ENCODE measurements at regions not wholly inside any gene's neighbourhood (a gene's known extent, or its start where the extent isn't known, plus 50 kb on each side); places are given as distances from the start of the nearest gene placed in this dataset.

DNA sequence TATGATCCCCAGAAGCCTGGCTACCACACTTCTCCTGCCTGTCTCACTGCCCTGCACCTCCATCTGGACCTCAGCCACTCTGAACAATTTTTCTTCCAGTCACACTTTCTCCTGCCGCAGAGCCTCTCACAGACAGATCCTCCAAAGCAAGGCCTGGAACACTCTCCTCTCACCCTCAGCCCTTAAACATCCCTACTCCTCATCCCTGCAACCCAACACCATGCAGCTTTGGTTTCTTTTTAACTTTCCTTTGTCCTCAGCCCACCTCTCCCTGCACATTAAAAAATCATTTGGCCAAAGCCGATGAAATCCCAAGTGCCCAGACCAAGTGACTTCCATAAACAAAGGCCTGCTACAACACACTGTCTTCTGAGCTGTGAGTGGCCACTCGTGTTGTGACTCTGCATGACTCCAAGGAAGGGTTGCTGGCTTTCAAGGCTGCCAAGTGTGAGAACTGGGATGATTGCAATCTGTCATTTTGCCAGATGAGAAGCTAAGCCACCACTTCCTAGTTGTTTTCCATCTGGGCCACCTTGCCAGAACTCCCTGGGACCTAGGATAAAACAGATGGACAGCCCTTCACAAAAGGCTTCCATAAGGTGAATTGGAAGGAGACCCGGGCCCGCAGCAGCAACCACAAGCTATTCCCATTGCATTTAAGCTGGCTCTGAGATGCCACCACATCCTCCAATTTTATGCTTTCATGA lies 144.4 kb upstream of the SSTR4 start:
- Histone ChIP-seq H3K9me3 (ENCODE audit: low read length) (no peaks in the 10 kb centered on the region), H4K20me1 (ENCODE audit: insufficient read depth) (no peaks in the 10 kb centered on the region), H3K4me3 (ENCODE audit: low read length) (no peak overlapping the region), H3F3A (ENCODE audit: insufficient read depth, low read length, poor library complexity, severe bottlenecking) (no peaks in the 10 kb centered on the region), H3K4me2 (ENCODE audit: low read length) (no peak overlapping the region), H3K9ac (ENCODE audit: low read length) (no peak overlapping the region), H3K27ac (ENCODE audit: low read length) (no peak overlapping the region), H3K9me2 (ENCODE audit: insufficient read depth, low read length) (no peaks in the 10 kb centered on the region), H3K79me2 (replicated peaks; ENCODE audit: insufficient read depth, low read length) (no peaks in the 10 kb centered on the region), H3K36me3 (ENCODE audit: insufficient read depth, low read length) (no peaks in the 10 kb centered on the region), H3K27me3 (ENCODE audit: insufficient read depth, low read depth, low read length) (no peaks in the 10 kb centered on the region), H2AFZ (ENCODE audit: low read depth, low read length) (no peak overlapping the region)
- TF ChIP-seq EZH2 (IDR thresholded peaks at IDR 0.05; ENCODE audit: borderline replicate concordance, insufficient read depth, low read length, poor library complexity, severe bottlenecking): no peak
- TF ChIP-seq EP300 (conservative IDR thresholded peaks at IDR 0.05; ENCODE audit: poor library complexity, severe bottlenecking): no peak
- no peak for TF ChIP-seq POLR2AphosphoS5 (IDR thresholded peaks at IDR 0.05)
- TF ChIP-seq TAF1 (IDR thresholded peaks at IDR 0.05; ENCODE audit: low read depth): no peak

GRCh38 chr20:22901164-22901563 lies 133.9 kb upstream of the SSTR4 start:
- Histone ChIP-seq H2AFZ (ENCODE audit: low read depth, low read length) (no peak overlapping the region), H3K79me2 (replicated peaks; ENCODE audit: insufficient read depth, low read length) (no peaks in the 10 kb centered on the region), H3K36me3 (ENCODE audit: insufficient read depth, low read length) (no peaks in the 10 kb centered on the region), H3K9ac (ENCODE audit: low read length) (no peak overlapping the region), H3K9me3 (ENCODE audit: low read length) (no peaks in the 10 kb centered on the region), H3K4me3 (ENCODE audit: low read length) (no peak overlapping the region), H3F3A (ENCODE audit: insufficient read depth, low read length, poor library complexity, severe bottlenecking) (no peaks in the 10 kb centered on the region), H3K27me3 (ENCODE audit: insufficient read depth, low read depth, low read length) (no peaks in the 10 kb centered on the region), H3K4me2 (ENCODE audit: low read length) (no peak overlapping the region), H3K27ac (ENCODE audit: low read length) (no peak overlapping the region), H4K20me1 (ENCODE audit: insufficient read depth) (no peaks in the 10 kb centered on the region), H3K9me2 (ENCODE audit: insufficient read depth, low read length) (no peaks in the 10 kb centered on the region)
- TF ChIP-seq SMC3 (conservative IDR thresholded peaks at IDR 0.05; ENCODE audit: poor library complexity): no peak
- TF ChIP-seq POLR2AphosphoS5 (IDR thresholded peaks at IDR 0.05): no peak
- TF ChIP-seq EZH2 (IDR thresholded peaks at IDR 0.05; ENCODE audit: borderline replicate concordance, insufficient read depth, low read length, poor library complexity, severe bottlenecking): no peak
- no peak for TF ChIP-seq TAF1 (IDR thresholded peaks at IDR 0.05; ENCODE audit: low read depth)
- no peak for TF ChIP-seq RAD21 (conservative IDR thresholded peaks at IDR 0.05)
- no peak for TF ChIP-seq MXI1 (conservative IDR thresholded peaks at IDR 0.05; ENCODE audit: poor library complexity, severe bottlenecking)
- no peak for TF ChIP-seq EP300 (conservative IDR thresholded peaks at IDR 0.05; ENCODE audit: poor library complexity, severe bottlenecking)
- TF ChIP-seq, protein P1, sequence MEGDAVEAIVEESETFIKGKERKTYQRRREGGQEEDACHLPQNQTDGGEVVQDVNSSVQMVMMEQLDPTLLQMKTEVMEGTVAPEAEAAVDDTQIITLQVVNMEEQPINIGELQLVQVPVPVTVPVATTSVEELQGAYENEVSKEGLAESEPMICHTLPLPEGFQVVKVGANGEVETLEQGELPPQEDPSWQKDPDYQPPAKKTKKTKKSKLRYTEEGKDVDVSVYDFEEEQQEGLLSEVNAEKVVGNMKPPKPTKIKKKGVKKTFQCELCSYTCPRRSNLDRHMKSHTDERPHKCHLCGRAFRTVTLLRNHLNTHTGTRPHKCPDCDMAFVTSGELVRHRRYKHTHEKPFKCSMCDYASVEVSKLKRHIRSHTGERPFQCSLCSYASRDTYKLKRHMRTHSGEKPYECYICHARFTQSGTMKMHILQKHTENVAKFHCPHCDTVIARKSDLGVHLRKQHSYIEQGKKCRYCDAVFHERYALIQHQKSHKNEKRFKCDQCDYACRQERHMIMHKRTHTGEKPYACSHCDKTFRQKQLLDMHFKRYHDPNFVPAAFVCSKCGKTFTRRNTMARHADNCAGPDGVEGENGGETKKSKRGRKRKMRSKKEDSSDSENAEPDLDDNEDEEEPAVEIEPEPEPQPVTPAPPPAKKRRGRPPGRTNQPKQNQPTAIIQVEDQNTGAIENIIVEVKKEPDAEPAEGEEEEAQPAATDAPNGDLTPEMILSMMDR (IDR thresholded peaks at IDR 0.05; ENCODE audit: poor library complexity, severe bottlenecking): no peak
- TF ChIP-seq, protein P2, sequence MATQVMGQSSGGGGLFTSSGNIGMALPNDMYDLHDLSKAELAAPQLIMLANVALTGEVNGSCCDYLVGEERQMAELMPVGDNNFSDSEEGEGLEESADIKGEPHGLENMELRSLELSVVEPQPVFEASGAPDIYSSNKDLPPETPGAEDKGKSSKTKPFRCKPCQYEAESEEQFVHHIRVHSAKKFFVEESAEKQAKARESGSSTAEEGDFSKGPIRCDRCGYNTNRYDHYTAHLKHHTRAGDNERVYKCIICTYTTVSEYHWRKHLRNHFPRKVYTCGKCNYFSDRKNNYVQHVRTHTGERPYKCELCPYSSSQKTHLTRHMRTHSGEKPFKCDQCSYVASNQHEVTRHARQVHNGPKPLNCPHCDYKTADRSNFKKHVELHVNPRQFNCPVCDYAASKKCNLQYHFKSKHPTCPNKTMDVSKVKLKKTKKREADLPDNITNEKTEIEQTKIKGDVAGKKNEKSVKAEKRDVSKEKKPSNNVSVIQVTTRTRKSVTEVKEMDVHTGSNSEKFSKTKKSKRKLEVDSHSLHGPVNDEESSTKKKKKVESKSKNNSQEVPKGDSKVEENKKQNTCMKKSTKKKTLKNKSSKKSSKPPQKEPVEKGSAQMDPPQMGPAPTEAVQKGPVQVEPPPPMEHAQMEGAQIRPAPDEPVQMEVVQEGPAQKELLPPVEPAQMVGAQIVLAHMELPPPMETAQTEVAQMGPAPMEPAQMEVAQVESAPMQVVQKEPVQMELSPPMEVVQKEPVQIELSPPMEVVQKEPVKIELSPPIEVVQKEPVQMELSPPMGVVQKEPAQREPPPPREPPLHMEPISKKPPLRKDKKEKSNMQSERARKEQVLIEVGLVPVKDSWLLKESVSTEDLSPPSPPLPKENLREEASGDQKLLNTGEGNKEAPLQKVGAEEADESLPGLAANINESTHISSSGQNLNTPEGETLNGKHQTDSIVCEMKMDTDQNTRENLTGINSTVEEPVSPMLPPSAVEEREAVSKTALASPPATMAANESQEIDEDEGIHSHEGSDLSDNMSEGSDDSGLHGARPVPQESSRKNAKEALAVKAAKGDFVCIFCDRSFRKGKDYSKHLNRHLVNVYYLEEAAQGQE (IDR thresholded peaks at IDR 0.05; ENCODE audit: borderline replicate concordance): no peak

Data from neural cell (in vitro differentiated cells).